OCI-LY3 (cell line): ENCODE measurements at regions not wholly inside any gene's neighbourhood (a gene's known extent, or its start where the extent isn't known, plus 50 kb on each side); places are given as distances from the start of the nearest gene placed in this dataset.

Experiments used
- H2AFZ ChIP-seq: fragments of 200-600, 300-600 bp; shearing (Covaris generic); 2 replicates; pipeline ENCODE4 v1.6.0; 2014; ENCODE audit warnings: antibody characterized with exemption, low read depth, low read length
- H3K27ac ChIP-seq: fragments of 200-600, 300-600 bp; sonication (generic); 2 replicates; pipeline ENCODE4 v1.5.1; 2014; ENCODE audit warnings: mild to moderate bottlenecking, low read length, moderate library complexity, mixed read lengths
- H3K27me3 ChIP-seq: fragments of 200-600, 300-600 bp; sonication (generic); 2 replicates; pipeline ENCODE4 v1.6.1; 2014; ENCODE audit warnings: low read depth, low read length, mixed read lengths
- H3K36me3 ChIP-seq: fragments of 200-600, 300-600 bp; sonication (generic); replicated peaks from 2 replicates; pipeline ENCODE3; 2014; ENCODE audit warnings: low read depth, low read length, mixed read lengths
- H3K4me1 ChIP-seq: fragments of 300-600, 200-600 bp; sonication (generic); 2 replicates; pipeline ENCODE4 v1.6.1; 2014; ENCODE audit warnings: low read length, mixed read lengths
- H3K4me2 ChIP-seq: fragments of 200-600, 300-600 bp; sonication (generic); 2 replicates; pipeline ENCODE4 v1.6.1; 2014; ENCODE audit warnings: low read length, mixed read lengths
- H3K4me3 ChIP-seq: fragments of 300-600, 200-600 bp; sonication (generic); 2 replicates; pipeline ENCODE4 v1.5.1; 2014; ENCODE audit warnings: antibody characterized with exemption, mild to moderate bottlenecking, low read length, moderate library complexity
- H3K79me2 ChIP-seq: fragments of 300-600, 200-600 bp; shearing (Covaris generic); 2 replicates; pipeline ENCODE4 v1.6.1; 2014; ENCODE audit warnings: mild to moderate bottlenecking, low read length, mixed read lengths
- H3K9ac ChIP-seq: fragments of 300-600, 200-600 bp; shearing (Covaris generic); 2 replicates; pipeline ENCODE4 v1.6.0; 2014; ENCODE audit warnings: mild to moderate bottlenecking, low read length, moderate library complexity
- H3K9me3 ChIP-seq: fragments of 200-600, 300-600 bp; shearing (Covaris generic); 2 replicates; pipeline ENCODE4 v1.6.1; 2014; ENCODE audit warnings: low read length, mixed read lengths; ENCODE audit not compliant: insufficient read depth
- H4K20me1 ChIP-seq: fragments of 200-600, 300-600 bp; sonication (generic); 2 replicates; pipeline ENCODE4 v1.6.1; 2016; ENCODE audit warnings: low read length, mixed read lengths; ENCODE audit not compliant: insufficient read depth
- EZH2phosphoT487 ChIP-seq: fragments of 200-600 bp; shearing (Covaris generic); IDR thresholded peaks from 2 replicates; pipeline ENCODE4 v1.6.1; 2018; ENCODE audit warnings: antibody characterized with exemption, mixed run types, low read depth
- TF ChIP-seq, protein P1 (sequence below): fragments of 200-600, 300-600 bp; sonication (generic); IDR thresholded peaks from 2 replicates; pipeline ENCODE4 v1.5.1; 2014; ENCODE audit warnings: antibody characterized with exemption, low read length, low read depth

DNA sequence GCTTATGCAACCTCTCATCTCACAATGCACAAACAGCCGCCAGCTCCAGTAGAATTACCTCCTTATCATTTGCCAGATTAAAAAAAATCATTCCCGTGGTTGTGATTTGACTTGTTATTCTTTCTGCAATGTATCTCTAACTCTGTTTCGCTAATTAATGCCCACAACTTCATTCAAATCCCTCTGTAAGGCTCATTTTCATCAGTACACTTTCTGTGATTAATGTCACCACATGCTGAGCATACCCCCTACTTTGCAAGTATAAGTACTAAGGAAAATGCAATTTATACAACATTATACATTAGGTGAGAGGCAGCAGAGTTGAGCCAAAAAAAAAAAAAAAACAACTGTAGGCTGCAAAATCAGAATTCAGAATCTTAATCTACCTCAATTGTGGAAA, 166.0 kb downstream of the FSCB start:
- no peaks in the 10 kb centered on the region for H3K27me3 ChIP-seq
- no peaks in the 10 kb centered on the region for H4K20me1 ChIP-seq
- TF ChIP-seq EZH2phosphoT487 = no peak
- TF ChIP-seq, protein P1, sequence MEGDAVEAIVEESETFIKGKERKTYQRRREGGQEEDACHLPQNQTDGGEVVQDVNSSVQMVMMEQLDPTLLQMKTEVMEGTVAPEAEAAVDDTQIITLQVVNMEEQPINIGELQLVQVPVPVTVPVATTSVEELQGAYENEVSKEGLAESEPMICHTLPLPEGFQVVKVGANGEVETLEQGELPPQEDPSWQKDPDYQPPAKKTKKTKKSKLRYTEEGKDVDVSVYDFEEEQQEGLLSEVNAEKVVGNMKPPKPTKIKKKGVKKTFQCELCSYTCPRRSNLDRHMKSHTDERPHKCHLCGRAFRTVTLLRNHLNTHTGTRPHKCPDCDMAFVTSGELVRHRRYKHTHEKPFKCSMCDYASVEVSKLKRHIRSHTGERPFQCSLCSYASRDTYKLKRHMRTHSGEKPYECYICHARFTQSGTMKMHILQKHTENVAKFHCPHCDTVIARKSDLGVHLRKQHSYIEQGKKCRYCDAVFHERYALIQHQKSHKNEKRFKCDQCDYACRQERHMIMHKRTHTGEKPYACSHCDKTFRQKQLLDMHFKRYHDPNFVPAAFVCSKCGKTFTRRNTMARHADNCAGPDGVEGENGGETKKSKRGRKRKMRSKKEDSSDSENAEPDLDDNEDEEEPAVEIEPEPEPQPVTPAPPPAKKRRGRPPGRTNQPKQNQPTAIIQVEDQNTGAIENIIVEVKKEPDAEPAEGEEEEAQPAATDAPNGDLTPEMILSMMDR = no peak
- H3K4me1 ChIP-seq = no peaks in the 10 kb centered on the region
- no peaks in the 10 kb centered on the region for H3K9me3 ChIP-seq
- H3K36me3 ChIP-seq = no peaks in the 10 kb centered on the region
- no peaks in the 10 kb centered on the region for H3K79me2 ChIP-seq
- H3K4me3 ChIP-seq = no peak overlapping the region
- H3K27ac ChIP-seq = no peak overlapping the region
- no peak overlapping the region for H3K9ac ChIP-seq
- no peak overlapping the region for H2AFZ ChIP-seq
- no peak overlapping the region for H3K4me2 ChIP-seq

DNA sequence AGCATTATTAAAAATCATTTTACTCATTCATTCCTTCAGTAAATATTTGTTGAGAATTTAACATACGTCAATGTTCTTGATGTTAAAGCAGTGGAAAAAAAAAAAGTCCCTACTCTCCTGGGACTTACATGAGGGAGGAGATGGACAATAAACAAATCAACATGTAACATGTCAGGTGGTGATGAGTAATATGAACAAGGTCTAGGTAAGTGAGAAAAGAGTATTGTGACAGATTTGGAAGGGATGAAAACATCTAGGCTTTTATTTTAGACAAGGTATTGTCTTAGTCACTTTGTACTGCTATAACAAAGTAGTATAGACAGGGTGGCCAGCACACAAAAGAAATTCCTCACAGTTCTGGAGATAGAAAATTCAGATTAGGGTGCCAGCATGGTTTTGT, 167.2 kb downstream of the FSCB start:
- Histone ChIP-seq H2AFZ (no peak overlapping the region), H3K79me2 (no peaks in the 10 kb centered on the region), H3K27me3 (no peaks in the 10 kb centered on the region), H3K9ac (no peak overlapping the region), H3K36me3 (no peaks in the 10 kb centered on the region), H3K27ac (no peak overlapping the region), H3K4me2 (no peak overlapping the region), H3K4me1 (no peaks in the 10 kb centered on the region), H4K20me1 (no peaks in the 10 kb centered on the region), H3K9me3 (no peaks in the 10 kb centered on the region), H3K4me3 (no peak overlapping the region)
- TF ChIP-seq, protein P1 = no peak
- no peak for TF ChIP-seq EZH2phosphoT487

DNA sequence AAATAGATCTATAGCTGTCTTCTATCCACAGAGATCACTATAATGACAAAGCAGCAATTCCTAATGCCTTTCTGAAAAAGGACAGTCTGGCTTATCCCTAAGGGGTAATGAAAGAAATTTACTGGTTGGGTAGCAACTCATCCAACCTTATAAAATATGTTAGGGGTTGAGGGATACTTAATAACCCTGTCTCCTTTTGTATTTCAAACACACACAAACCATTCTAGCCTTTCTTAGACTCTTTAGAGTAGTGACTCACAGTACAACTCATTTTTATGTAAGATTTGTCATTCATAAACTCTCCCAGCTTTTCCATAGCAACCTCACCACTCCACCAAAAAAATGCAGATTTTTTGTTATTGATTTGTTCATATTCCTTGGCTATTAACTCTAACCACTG, 167.9 kb downstream of the FSCB start:
- no peak for TF ChIP-seq EZH2phosphoT487
- TF ChIP-seq, protein P1 = no peak
- no peak overlapping the region for H3K4me3 ChIP-seq
- H3K27me3 ChIP-seq = no peaks in the 10 kb centered on the region
- H3K4me2 ChIP-seq = no peak overlapping the region
- H3K79me2 ChIP-seq = no peaks in the 10 kb centered on the region
- no peaks in the 10 kb centered on the region for H3K4me1 ChIP-seq
- no peaks in the 10 kb centered on the region for H3K9me3 ChIP-seq
- no peak overlapping the region for H3K9ac ChIP-seq
- H3K27ac ChIP-seq = no peak overlapping the region
- H2AFZ ChIP-seq = no peak overlapping the region
- no peaks in the 10 kb centered on the region for H3K36me3 ChIP-seq
- H4K20me1 ChIP-seq = no peaks in the 10 kb centered on the region

DNA sequence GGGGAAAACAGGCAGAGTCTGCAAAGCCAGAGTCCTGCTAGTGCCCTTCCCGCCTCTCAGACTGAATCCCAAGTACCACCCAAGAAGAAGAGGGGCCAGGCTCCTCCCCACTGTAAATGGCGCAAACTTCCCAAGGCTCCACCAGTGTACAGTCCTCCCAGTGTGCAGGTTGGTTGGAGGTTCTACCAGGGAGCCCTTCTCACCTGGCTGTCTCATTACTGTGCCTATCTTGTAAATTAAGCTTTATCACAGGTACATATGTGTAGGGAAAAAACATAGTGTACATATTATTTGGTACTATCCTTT, 189.7 kb downstream of the FSCB start:
- Histone ChIP-seq H2AFZ (no peak overlapping the region), H3K4me1 (no peaks in the 10 kb centered on the region), H3K4me2 (no peak overlapping the region), H3K9me3 (no peaks in the 10 kb centered on the region), H4K20me1 (no peaks in the 10 kb centered on the region), H3K9ac (no peak overlapping the region), H3K27me3 (no peaks in the 10 kb centered on the region), H3K4me3 (no peak overlapping the region), H3K79me2 (no peaks in the 10 kb centered on the region), H3K27ac (no peak overlapping the region), H3K36me3 (no peaks in the 10 kb centered on the region)
- TF ChIP-seq, protein P1 = no peak
- no peak for TF ChIP-seq EZH2phosphoT487
